ENCODE measurements at regions not wholly inside any gene's neighbourhood (a gene's known extent, or its start where the extent isn't known, plus 50 kb on each side); places are given as distances from the start of the nearest gene placed in this dataset.
"Not testable (repeated sequence)": the region's sequence is repeated elsewhere in the genome, so short reads cannot be mapped to it uniquely, and the experiment has no call there.

GRCh38 chr3:20842002-20842401, 656.0 kb upstream of the SGO1 start:
- no peak for TF ChIP-seq CTCF (IDR thresholded peaks at IDR 0.05; ENCODE audit: unreplicated experiment)
- no peak overlapping the region for H3K4me3 Mint-ChIP-seq (ENCODE audit: low read depth)
- H3K27me3 Mint-ChIP-seq = no peaks in the 10 kb centered on the region
- no peak for DNase-seq (ENCODE audit: low spot score, unreplicated experiment)
- no peaks in the 10 kb centered on the region for H3K9me3 Mint-ChIP-seq (ENCODE audit: low read depth)
- no peaks in the 10 kb centered on the region for H3K36me3 Mint-ChIP-seq (ENCODE audit: insufficient read depth)
- H3K27ac Mint-ChIP-seq = no peak overlapping the region
- H3K4me1 Mint-ChIP-seq (ENCODE audit: low read depth) = peaks cover 4% of the 10 kb centered on the region

- Mint-ChIP-seq H3K4me3 (ENCODE audit: low read depth) (no peak overlapping the region), H3K4me1 (ENCODE audit: low read depth) (no peaks in the 10 kb centered on the region), H3K27ac (no peak overlapping the region), H3K36me3 (ENCODE audit: insufficient read depth) (no peaks in the 10 kb centered on the region), H3K27me3 (no peaks in the 10 kb centered on the region), H3K9me3 (ENCODE audit: low read depth) (no peaks in the 10 kb centered on the region)
- no peak for DNase-seq (ENCODE audit: low spot score, unreplicated experiment)
- no peak for TF ChIP-seq CTCF (IDR thresholded peaks at IDR 0.05; ENCODE audit: unreplicated experiment)
Measured at GRCh38 chr3:20837676-20838302, 651.8 kb upstream of the SGO1 start.

GRCh38 chr3:20836801-20837200, 650.8 kb upstream of the SGO1 start:
- H3K4me1 Mint-ChIP-seq (ENCODE audit: low read depth) = no peaks in the 10 kb centered on the region
- no peak for DNase-seq (ENCODE audit: low spot score, unreplicated experiment)
- no peak overlapping the region for H3K4me3 Mint-ChIP-seq (ENCODE audit: low read depth)
- TF ChIP-seq CTCF (IDR thresholded peaks at IDR 0.05; ENCODE audit: unreplicated experiment) = no peak
- no peaks in the 10 kb centered on the region for H3K36me3 Mint-ChIP-seq (ENCODE audit: insufficient read depth)
- H3K9me3 Mint-ChIP-seq (ENCODE audit: low read depth) = no peaks in the 10 kb centered on the region
- H3K27ac Mint-ChIP-seq = no peak overlapping the region
- no peaks in the 10 kb centered on the region for H3K27me3 Mint-ChIP-seq

GRCh38 chr3:20832963-20833362, 647.0 kb upstream of the SGO1 start:
- Mint-ChIP-seq H3K9me3 (ENCODE audit: low read depth) (no peaks in the 10 kb centered on the region), H3K27me3 (no peaks in the 10 kb centered on the region), H3K27ac (no peak overlapping the region), H3K36me3 (ENCODE audit: insufficient read depth) (no peaks in the 10 kb centered on the region), H3K4me1 (ENCODE audit: low read depth) (no peaks in the 10 kb centered on the region), H3K4me3 (ENCODE audit: low read depth) (no peak overlapping the region)
- no peak for TF ChIP-seq CTCF (IDR thresholded peaks at IDR 0.05; ENCODE audit: unreplicated experiment)
- DNase-seq (ENCODE audit: low spot score, unreplicated experiment) = no peak

GRCh38 chr3:20822251-20822650, 636.2 kb upstream of the SGO1 start:
- peaks cover 27% of the 10 kb centered on the region for H3K9me3 Mint-ChIP-seq (ENCODE audit: low read depth)
- no peak for TF ChIP-seq CTCF (IDR thresholded peaks at IDR 0.05; ENCODE audit: unreplicated experiment)
- no peaks in the 10 kb centered on the region for H3K4me1 Mint-ChIP-seq (ENCODE audit: low read depth)
- H3K27me3 Mint-ChIP-seq = no peaks in the 10 kb centered on the region
- no peak for DNase-seq (ENCODE audit: low spot score, unreplicated experiment)
- peaks cover 1% of the 10 kb centered on the region for H3K36me3 Mint-ChIP-seq (ENCODE audit: insufficient read depth)
- no peak overlapping the region for H3K27ac Mint-ChIP-seq
- H3K4me3 Mint-ChIP-seq (ENCODE audit: low read depth) = no peak overlapping the region

GRCh38 chr3:20820872-20821271, 634.9 kb upstream of the SGO1 start:
- not testable (repeated sequence) for DNase-seq (ENCODE audit: low spot score, unreplicated experiment); H3K4me1 Mint-ChIP-seq (ENCODE audit: low read depth); H3K4me3 Mint-ChIP-seq (ENCODE audit: low read depth); H3K27ac Mint-ChIP-seq; H3K27me3 Mint-ChIP-seq; H3K36me3 Mint-ChIP-seq (ENCODE audit: insufficient read depth)
- peaks cover 27% of the 10 kb centered on the region for H3K9me3 Mint-ChIP-seq (ENCODE audit: low read depth)

Data from progenitor cell of endocrine pancreas (in vitro differentiated cells).